Ovary (tissue), 3 donors: ENCODE measurements at regions not wholly inside any gene's neighbourhood (a gene's known extent, or its start where the extent isn't known, plus 50 kb on each side); places are given as distances from the start of the nearest gene placed in this dataset.

Source experiments
- EP300 ChIP-seq: sonication (generic); formaldehyde crosslinking; IDR thresholded peaks from one replicate; pipeline ENCODE4 v1.6.1; 2017; ENCODE audit warnings: antibody characterized with exemption
- TF ChIP-seq, protein P1 (sequence below), 3 donors: fragments of 450-650 bp in 2 of 3; fragments of 200-600 bp in 1 of 3; IDR thresholded peaks; one replicate each; pipeline versions ENCODE4 v1.5.1 to v1.8.0; 2016 to 2022; ENCODE audit warnings: antibody characterized with exemption in 3 of 3, mild to moderate bottlenecking in 1 of 3
- donor health status: DM: no; HTN: no; CAD: no.

DNA sequence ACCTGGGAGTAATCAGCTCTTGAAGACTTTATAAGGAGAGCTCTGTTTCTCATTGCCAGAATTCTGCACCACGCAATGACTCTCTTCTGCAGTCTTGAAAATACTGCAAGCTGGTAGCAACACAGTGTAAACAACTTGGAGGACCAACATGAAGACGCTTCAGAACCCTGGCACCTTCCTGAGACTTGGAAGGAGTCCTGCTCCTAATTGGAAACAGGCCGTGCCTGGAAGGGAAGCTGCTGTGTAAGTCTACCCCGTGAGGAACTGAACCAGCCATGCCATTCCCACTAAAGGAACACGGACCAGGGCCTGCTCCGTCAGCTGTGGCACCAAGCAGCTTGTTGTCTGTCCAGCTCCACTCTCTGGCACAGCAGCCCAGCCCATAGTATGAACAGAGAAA, 171.1 kb downstream of the PAX3 start:
- TF ChIP-seq, protein P1, sequence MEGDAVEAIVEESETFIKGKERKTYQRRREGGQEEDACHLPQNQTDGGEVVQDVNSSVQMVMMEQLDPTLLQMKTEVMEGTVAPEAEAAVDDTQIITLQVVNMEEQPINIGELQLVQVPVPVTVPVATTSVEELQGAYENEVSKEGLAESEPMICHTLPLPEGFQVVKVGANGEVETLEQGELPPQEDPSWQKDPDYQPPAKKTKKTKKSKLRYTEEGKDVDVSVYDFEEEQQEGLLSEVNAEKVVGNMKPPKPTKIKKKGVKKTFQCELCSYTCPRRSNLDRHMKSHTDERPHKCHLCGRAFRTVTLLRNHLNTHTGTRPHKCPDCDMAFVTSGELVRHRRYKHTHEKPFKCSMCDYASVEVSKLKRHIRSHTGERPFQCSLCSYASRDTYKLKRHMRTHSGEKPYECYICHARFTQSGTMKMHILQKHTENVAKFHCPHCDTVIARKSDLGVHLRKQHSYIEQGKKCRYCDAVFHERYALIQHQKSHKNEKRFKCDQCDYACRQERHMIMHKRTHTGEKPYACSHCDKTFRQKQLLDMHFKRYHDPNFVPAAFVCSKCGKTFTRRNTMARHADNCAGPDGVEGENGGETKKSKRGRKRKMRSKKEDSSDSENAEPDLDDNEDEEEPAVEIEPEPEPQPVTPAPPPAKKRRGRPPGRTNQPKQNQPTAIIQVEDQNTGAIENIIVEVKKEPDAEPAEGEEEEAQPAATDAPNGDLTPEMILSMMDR (IDR thresholded peaks at IDR 0.05): no peak
- no peak for TF ChIP-seq EP300
